H4 (cell line): ENCODE measurements at regions not wholly inside any gene's neighbourhood (a gene's known extent, or its start where the extent isn't known, plus 50 kb on each side); places are given as distances from the start of the nearest gene placed in this dataset.

Experiments
- DNase-seq: peaks from one replicate; pipeline ENCODE4 v3.0.0-alpha.2; 2015; ENCODE audit warnings: low spot score

DNA sequence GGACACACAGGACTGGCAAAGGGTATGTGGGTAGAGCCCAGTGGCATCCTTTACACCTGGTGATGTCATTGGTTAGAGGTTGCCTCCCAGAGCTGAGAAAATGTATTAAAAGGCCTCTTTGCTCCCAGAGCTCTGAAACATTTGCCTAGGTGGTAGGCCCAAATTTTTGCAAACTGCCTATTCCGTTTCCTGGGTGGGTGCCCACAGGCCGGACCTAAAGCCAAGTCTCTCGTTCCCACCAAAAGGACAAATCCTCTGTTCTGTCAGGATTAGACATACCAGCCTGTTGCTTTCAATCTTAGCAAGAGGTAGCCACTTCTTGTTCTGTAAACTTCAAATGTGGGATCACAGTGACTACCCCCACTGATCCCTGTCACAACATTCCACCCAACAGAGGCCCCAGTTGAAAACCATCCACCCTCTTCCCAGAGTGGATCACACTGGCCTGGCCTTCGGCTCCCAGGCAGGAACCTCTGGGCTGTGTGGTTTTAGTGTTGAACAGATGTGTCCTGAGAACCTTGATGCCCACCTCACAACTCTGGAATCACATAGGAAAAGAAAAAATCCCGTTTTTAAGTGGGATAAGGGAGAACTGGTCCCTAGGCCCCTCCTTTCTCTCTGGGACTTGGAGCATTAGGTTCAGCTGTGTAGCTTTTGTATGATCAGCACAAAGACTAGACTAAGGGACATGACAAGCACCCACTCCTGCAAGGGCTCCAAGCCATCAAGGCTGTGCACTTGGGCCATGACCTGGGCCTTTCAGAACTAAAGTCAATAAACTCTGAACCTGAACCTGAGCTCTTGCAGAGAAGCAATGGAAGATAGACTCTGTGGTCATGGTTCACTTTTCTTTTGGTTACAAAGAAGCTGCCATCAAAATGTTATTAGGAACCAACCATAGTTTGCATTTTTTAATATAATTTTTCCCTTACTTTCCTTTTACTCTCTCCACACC, 211.3 kb downstream of the CYP26B1 start:
- DNase-seq, result no peak

DNA sequence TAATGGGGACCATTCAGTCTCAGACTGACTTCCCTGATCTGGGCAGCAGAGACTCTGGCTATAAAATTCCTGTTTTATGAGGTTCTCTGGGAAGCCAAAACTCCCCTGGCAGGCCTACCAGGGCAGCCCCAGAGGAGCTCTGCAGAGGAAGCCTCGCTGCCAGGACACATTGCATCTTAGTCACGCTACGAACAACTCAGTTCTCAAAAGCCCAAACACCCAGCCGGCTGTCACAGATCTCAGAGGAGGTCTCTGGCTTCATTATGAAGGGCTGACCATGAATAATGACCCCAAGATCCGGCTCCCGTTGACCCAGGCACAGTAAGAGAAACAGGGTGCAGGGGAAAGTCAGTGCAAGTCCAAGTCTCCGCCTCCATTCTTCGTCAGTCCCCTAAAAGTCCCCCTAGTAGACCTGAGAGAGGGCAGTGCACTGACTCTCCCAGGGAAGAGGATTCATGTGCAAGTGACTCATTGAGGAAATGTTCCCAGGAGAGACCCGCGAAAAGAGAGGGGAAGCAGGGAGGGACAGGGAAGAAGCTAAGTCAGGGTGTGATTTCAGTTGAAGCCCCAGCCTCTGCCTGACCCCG, 212.3 kb downstream of the CYP26B1 start:
- DNase-seq, result no peak

DNA sequence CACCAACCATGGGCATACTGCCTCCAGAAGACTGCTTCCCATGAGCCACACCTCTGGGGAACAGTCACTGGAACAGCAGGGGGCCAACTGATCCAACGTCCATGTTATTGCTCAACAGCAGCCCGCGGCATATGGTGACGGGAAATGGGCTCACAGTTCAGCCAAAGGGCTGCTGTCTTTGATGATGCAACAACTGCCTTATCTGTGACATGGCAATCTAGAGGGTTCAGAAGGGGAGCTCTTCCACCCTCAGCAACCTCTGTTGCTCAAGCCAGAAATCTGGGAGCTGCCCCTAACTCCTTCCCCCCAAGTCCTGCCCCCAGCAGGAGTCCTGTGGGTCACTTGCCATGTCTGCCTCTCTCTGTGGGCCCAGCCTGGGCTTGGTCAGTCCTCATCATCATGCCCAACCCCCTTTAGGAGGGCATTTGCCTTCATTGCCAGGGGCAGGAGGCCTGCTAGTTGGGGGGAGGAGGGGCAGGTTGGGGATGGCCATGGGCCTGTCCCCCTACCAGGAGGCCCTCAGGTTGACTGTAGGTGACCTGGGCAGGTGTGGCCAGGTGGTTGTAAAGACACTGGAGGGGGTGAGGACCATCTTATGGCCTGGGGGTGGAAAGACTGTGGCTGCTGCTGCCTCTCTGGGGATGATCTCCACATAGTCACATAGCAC, 212.9 kb downstream of the CYP26B1 start:
- DNase-seq, result peak; percentile 63

DNA sequence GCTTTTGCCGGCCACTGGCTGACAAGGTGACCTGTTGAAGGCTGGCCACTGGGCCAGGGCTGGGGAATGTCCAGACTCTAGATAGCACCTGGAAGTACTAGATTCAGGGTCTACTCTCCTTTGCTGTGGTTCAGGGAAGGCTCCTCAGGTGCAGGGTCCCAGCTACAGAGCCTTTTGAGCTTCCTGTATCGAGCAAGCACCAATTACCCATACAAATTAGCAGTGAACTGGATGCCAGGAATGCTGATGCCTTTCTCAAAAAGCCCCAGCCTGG, 213.4 kb downstream of the CYP26B1 start:
- DNase-seq, result no peak

DNA sequence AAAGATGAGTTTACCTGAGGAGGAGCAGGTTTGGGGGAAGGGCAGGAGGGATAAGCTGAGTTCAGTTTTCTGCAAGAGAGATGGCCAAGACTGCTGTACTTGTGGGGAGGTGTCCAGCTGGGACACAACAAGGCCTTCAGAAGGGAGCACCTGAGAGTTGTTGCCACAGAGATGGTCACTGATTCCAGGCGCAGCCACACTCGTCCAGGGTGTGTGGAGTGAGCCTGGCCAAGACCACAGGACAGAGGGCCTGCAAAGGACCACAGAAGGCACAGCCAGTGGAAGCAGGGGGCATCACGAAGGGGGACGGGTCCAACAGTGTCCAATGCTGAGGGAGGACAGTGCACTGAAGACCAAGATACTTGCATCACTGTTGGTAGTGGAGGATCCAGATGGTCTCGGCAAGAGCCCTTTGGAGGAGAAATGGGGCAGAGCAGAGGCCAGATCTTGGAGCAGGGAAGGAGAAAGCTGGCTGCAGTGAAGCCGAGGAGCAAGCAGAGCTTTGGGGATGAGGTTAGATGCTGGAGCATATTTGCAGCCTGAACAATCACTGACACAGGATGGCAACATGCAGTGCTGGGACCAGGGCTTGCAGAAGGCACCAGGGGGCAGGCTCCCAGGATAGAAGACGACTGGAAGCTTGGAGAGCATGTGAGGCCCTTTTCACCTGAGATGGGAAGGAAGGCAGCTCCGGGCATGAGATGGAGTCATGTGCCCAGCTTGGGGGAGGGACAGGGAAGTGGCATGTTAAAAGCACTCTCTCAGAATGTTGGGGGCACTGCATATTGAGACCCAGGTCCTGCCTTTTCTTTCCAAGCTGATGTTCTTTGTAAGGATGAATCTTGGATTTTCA, 214.0 kb downstream of the CYP26B1 start:
- DNase-seq, result peak; percentile 48

DNA sequence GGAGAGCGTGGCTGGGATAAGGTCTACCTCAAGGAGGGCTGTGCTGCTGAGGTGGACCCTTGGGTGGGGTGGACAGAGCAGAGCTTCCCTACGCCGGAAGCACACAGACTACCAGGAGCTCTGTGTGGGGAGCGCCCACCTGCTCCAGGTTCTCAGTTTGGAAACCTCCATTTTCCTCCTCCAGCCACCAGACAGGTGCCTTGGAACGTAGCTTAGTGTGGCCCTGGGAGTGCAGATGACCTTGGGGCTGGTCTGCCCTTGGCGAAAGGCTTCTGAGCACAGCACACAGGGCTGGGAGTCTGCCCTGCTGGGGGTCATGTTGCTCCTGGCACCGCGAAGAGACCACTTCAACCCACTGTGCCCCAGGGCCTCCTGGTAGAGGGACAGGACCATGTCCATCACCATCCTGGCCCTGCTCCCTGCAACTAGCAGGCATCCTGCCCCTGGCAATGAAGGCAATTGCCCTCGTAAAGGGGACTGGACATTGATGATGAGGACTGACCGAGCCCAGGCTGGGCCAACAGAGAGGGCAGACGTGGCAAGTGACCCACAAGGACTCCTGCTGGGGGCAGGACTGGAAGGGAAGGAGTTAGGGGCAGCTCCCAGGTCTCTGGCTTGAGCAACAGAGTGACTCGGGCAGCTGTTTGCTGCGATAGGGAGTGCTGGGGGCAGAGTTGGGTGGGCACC, 214.7 kb downstream of the CYP26B1 start:
- DNase-seq, result no peak

DNA sequence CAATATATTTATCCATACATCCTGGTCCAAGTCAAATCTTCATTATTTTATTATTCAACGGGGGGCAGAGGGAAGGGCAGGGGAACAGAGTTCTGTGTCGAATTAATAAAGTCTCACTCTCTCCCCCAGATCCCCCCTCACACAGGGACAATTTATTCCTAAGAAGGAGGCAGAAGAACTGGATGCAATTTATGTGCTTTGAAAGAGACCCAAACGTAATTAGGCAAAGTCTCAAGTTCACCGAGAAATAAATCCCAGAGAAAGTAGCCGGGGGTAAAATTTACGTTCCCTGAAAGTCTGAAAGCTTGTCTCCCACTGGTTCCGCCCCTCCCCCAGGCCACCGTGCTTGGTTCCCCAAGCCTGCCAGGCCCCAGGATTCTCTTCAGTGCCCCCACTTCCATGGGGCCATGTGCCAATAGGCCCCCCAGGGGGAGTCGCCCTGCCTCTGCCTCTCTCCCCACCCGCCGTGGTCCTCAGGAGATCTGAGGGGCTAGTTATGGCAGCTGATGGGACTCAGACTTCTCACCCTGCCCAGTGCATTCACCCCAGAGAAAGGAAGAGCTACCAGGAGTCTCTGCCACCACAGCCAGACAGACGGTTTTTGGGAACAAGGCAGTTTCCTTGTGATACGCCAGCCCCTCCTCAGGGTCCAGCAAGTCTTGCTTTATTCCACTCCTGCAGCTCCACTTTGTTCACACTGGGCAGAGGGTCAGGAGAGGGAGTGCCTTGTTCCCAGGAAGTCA, 215.5 kb downstream of the CYP26B1 start:
- no peak for DNase-seq

DNA sequence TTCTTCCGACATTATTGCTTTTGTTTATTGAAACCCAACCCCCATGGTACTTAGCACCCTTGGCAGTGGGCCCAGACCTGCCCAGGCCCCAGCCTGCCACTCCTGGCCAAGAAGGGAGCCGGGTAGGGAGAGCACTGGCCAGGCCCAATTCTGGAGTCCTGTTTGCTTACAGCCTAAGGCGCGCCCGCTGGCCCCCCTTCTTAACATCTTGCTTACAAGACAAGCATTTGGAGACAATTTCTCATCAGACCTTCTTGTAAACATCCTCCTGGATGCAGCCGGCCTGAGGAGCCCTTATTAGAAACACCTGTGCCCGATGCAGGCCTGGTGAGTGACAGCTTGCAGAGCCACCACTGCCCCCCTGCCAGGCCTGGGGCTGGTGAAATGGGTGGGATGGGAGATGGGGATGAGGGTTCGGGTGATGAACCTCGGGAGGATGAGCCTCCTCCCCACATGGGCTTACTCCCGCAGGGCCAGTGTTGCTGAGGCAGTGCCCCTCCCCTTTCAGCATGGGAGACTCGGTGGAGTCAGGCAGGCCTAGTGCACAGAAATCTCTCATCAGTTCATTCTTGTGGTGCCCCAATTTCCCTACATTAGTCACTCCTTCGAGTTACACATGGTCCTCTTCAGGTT, 217.5 kb downstream of the CYP26B1 start:
- peak; percentile 58 for DNase-seq

DNA sequence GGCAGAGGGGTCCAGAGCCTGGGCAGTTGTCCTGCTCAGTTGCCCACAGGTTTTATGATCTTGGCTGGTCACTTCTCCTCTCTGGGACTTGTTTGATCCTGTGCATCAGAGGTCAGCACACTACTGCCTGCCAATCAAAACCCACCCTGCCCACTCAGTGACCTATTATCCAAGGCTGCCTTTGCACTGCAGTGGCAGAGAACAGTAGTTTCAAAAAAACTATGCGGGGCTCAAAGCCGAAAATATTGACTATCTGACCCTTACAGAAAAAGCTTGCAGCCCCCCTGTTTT, 218.2 kb downstream of the CYP26B1 start:
- no peak for DNase-seq

DNA sequence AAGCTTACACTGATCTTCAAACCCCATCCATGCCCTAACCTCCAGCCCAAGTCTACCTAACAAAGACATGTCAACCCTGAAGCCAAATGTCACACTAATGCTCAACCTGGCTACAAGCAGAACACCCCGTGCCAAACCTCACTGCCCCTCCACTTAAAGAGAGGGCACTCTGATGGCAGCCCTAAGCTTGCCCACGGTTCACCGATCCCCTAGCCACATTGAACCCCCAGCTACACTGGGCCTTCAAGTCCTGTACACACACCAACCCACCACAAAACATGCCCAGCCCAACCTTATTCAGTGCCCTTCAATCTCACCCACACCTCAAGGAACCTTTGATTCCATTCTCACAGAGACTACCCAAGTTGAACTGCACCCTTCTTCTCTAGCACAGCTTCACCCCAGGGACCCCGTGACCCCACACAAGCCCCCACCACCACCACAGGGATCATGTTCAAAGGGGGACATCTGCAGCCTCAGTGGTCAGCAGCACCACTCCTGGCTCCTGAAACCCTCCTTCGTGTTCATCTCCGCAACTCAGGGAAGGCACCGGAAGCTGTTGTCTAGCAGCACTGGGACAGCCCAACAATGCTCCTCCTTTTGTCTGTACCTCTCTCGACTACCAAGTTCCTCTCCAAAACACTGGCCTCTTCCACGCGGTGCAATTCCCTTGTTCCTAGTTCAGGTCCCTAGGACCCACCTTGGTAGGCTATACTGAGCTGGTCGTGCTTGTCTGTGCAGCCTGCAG, 218.8 kb downstream of the CYP26B1 start:
- no peak for DNase-seq

DNA sequence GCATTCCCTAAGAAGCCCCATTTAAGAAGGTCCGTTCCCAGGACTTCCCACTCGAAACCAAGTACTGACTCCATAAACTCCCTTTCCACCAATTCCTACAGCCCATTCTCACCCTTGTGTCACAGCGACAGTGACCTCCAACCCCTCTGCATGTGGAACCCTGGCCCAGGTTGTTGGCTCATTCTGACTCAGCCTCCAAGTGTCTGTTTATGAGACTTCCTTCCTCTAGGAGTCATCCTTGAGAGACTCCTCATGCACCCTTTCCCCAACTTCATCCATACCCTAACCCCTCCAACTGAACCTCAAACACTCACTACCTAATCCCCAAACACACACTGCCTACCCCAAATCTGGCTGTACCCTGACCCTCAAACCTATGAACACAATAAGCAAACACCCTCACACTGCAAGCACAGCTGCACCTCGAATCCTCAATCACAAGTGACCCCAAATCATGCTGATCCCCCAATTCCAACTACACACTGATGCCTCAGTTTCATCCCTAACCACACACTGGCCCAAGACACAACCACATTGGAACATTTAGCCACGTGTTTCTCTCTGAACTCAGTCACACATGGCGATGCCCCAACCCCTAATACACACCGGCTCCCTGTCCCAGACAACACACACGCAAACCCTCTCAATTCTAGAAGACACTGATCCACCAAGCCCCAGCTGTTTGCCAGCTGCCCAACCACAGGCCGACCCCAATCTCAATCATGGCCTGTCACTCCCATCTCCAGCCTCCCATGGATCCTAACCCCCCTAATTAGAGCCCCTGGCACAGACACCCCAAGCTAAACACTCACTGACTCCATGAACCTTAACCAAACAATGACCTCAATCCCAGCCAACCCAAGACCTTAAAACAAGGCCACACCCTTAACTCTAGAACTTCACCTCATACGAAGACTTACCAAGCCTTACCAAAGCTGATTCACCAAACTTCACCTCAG, 219.6 kb downstream of the CYP26B1 start:
- DNase-seq, result no peak

DNA sequence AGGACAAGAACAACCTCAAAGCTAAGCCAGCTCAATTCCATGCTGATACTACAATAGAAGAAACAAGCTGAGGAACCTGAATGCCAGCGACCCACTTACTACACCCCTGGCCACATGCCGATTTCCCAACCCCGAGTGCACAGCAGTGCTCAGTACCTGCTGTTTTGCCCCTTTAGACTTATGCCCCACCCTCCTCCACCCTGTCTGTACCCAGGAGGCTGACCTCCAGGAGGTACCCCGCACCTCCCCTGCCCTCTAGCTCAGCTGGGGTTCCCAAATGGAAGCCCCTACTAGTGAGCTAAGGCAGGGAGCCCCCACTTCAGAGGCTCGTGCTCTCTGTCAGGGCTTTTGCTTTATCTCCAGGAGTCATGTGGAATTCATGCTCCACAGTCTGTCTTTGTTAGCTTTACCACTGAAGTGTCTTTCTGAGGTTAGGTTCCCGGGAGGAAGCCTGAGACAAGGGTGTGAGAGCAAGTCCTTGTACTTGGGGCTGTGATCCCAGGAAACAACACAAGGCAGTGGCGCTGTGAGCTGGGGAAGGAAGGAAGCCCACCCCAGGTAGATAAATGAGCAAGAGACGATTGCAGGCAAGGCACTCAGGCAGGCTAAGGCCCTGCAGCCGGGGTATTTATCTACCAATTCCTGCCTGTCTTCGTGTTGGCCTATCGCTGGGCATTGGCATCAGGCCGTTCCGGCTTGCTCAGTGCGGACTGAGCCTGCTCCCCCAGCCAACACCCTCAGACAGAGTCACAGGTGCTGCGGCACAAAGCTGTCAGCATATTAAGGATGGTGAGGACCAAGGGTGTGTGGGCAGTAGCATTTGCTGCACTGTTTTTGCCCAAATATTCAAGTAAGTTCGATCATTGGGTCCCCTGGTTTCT, 220.5 kb downstream of the CYP26B1 start:
- no peak for DNase-seq

DNA sequence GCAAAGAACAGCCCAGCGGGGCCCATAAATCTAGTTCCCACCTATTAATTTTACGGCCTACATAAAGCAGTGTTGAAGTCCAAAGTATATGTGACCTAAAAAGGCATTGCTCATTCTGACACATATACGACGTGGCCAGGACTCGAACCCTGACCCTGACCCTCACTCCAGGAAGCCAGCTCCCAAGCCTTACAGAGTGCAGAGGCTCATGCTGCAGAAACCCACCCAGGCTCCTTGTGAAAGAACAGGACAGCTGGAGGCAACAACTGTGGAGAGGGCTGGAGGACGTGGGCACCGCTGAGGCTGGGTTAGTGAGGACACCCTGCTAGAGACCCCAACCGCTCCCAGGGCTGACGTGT, 221.6 kb downstream of the CYP26B1 start:
- no peak for DNase-seq

DNA sequence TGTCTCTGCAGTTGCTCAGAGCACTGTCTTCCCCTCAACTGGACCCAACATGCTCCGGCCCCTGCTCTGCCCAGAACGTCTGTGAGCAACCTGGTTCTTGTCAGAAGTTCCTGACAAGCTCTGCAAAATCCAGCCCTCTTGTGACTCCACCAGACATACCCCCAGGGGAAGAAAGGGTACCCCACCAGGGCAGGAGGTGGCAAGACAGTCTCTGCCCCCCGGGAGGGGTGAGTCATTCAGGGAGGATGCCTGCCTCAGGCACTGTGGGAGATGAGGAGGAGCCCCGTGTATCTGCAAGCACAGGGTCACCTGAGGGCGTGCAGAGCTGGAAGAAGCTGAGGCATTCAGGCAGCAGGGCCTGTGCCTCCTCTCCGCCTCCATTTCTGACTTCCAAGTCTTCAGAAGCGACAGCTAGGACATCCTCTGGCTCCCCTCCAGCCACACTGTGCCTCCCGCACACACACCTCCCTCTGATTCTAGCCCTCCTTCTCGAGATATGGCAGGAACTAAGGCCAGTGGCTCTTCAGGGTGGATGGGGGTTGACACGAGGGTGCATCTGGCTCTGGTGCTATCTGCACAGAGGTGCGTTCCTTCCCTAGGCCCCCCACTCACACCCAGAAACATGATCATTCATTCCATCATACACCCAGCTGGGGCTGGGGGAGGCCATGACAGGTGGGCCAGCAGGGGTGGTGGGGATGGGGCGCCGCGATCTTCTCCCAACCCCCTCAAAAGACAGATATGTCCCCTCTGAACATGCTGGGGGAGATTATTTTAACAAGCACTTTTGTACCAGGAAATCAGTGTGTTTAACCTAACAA, 222.2 kb downstream of the CYP26B1 start:
- no peak for DNase-seq

DNA sequence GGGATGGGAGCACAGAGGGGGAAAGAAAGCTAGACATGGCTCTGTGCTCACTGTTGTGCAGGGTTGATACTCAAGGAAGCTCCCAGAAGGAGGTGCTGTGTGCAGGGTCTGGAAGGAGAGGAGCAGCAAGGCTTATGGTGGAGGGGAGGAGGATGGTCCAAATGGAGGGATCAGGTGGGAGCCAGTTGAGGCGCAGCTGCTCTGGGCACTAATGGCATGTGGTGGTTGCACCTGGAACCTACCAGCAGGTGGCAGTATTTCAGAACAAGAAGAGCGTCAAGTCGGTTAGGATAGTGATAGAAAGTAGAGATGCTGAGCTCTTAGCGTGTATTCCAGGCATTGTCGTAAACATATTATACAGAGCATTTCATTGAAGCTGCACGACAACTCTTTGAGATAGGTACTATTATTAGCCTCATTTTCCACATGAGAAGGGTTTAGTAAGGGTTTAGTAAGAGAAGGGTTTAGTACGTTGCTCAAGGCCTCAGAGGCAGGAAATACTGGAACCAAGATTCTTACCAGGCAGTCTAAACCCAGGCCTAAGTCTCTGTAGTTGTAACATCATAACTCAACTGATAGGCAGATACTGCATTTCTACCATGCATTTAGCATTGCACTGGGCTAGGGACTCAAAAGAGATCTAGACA, 223.7 kb downstream of the CYP26B1 start:
- peak; percentile 67 for DNase-seq

DNA sequence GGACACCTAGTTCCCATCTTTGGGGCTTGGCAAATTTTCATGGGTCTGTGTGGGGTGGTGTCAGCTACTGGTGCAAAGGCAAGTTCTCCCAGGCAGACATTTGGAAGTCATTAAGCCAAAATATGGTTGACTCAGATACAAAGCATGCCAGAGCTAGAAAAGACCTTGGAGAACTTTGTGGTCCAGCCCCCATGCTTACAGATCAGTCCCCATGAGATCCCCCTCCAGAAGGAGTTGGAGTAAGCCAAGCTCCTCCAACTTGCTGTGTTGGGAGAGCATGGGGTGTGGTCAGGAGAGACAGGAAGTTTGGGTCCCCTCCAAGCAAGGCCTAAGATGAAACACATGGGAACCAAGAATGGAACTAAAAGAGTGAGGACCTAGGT, 224.5 kb downstream of the CYP26B1 start:
- no peak for DNase-seq
